Left hindlimb (tissue), 1 donor: ENCODE measurements at regions not wholly inside any gene's neighbourhood (a gene's known extent, or its start where the extent isn't known, plus 50 kb on each side); places are given as distances from the start of the nearest gene placed in this dataset.
A peak's percentile ranks its signal among the peaks of the same experiment; 100 is the strongest.

Source experiments
- DNase-seq: peaks from one replicate; pipeline ENCODE4 v3.0.0-alpha.2; 2018

DNA sequence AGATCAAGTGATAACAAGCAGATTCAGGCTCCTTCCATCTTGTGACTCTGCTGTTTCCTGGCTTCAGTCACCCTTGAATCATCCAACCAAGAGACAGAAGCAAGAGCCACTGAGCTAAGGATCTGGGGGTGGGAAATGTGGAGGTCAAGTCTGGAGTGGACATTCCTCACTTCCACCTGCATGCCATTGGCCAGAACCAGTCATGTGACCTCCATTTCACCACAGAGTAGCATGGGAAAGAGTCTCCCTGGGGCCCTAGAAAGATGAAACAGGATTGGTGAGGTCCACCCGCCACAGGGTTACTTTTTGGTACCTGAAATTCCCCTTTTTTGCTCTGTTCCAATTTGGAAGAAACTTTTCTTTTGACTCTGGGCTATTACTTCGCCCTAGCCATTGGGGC lies 1006.0 kb upstream of the EEF2KMT start:
- DNase-seq, result no peak

DNA sequence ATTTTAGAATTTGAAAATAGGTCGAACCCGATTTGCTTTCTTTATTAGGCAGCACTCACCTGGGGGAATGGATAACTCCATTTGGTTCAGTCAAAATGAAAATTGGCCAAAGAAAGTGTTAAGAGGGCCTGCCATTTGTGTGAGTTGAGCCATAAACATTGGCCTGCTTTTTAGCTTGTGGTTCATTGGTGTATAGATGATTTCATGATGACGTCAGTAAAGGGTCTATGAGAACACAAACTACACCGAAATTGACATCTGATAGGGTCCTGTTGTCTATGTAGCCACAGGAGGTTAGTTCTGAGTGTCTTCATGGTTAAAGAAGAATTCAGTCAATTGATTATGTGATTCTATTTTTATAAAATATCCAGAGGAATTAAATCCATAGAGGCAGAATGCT lies 1001.5 kb upstream of the EEF2KMT start:
- DNase-seq, result no peak

GRCh38 chr16:6096931-6097670 lies 999.5 kb upstream of the EEF2KMT start:
- DNase-seq, result no peak

GRCh38 chr16:6095414-6095813 lies 997.8 kb upstream of the EEF2KMT start:
- DNase-seq, result no peak

DNA sequence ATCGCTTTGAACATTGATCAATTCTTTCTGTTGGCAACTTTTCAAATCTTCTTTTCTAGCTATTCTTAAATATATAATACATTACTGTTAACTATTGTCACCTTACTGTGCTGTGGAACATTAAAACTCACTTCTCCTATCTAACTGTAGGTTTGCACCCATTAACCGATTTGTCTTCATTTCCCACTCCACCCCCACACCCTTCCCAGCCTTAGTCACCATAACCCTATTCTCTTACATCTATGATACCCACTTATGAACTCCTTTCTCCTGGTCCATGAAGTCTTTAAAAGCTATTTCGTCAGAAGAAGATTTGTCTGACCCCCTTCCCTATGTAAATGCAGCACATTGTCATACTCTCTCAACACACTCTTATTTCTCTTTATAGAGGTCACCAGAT lies 993.4 kb upstream of the EEF2KMT start:
- no peak for DNase-seq

DNA sequence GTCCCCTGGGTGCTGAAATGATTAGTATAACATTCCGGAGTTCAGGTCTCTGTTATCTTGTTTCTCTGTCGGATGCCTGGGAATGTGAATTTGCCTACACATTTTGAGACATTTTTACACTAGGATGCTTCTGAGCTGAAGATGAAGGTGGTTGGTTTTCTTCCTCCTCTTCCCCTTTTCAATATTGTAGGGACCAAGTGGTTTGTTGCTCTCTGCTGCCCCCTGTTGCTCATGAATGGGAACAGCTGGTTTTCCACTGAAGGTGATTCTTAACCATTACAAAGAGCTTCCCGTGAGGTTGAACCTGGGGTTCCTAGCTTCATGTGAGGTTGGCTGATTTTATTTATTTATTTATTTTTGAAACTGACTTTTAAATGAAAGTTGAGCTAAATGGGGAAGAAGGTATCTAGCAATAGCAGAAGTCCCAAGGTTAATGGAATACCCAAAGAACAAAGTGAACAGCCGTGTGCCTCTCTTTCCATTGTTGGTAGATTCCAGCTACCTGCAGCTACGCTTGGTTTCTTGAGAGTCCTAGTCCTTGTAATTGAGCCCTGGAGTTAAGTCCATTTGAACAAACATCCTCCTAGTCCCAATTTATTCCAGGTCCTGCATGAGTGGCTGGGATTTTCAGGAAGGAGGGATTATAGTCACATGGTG lies 983.9 kb upstream of the EEF2KMT start:
- DNase-seq, result peak; percentile 31

DNA sequence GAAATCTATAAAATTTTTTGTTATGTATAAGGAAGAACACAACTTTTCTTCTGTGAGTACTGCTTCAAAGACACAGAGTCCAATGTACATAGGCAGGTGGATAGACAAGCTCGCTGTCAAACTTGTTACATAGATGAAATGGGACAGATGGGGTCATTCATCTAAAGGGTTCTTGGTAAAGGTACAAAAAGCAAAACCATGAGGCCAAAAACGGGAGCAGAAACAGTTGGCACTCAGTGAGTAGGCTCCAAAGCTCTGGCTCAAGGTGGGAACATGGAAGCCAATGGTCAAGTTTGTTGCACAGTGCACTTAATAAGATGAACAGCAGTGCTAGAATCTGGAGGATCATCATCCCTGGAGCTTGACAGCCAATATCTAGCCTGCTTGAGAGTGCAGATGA lies 979.0 kb upstream of the EEF2KMT start:
- no peak for DNase-seq

DNA sequence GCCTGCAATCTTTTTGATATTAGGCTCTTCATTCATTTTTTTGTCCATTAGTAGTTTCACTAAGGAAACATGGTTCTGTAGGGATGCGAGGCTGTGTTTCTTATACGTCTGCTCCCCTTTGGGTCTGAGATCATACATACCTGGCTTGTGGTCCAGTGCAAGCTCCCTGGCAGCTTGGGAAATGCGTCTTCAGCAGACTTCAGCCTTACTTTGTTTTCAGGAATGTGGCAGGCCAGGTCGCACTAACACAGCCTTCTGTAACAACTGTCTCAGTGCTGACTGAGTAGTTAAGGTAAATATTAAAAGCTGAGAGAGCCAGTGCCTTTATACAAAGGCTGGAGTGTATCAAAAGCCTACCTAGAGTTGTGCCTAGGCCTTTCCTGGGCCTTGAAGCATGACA lies 970.5 kb upstream of the EEF2KMT start:
- DNase-seq, result no peak

DNA sequence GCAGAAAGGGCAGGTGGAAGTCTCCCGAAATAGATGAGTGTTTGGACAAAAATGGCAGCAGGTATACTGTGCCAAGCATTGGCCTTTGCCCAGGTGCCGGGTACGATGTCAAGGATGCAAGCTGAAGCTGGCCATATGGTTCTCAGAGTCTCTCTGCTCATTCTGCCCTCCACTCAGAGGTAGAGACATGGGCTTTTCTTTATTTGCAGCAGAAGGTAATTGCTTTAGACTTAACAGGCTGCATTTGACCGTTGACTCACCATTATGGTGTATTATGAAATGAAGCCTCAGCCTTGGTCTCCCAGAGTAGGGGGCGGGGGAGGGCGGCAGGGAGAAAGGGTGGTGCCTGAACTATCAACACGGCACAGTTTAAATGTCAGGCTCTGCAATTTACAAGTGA lies 969.1 kb upstream of the EEF2KMT start:
- DNase-seq, result no peak

DNA sequence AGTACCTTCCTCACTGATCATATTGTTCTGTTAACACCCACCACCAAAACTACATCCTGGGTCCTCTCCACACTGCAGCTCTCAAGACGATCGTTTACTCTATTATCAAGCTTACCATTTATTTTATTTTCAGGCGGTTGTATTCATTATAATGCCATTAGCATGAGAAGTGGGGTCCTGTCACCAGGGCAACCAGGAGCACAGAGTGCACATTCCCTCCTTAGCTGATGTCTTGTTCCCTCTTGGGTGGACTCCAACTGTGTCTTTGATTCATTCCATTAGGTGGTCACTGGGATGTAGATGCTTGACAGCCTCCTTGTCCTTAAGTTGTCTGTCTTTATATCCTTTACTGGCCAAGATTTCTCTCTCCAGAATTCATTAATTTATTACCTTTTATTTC lies 965.9 kb upstream of the EEF2KMT start:
- DNase-seq, result no peak

DNA sequence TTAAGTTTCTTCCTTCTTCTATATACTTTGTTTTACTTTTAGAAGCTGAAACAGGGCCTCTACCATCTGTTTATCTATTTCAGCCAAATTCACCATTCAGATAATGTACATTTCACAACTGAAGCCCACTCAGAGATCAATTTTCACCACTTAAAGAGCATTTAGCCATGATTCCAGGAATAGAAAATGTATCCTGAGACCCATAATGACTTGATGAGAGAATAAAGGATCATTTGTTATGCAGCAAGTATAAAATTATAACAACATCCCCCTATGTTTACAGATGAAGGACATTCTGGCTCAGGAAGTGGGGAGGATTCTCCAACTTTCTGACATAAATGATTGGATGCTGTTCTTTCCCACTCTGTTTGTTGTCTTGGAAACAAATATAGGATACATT lies 962.1 kb upstream of the EEF2KMT start:
- no peak for DNase-seq

GRCh38 chr16:6057821-6058220 lies 960.2 kb upstream of the EEF2KMT start:
- no peak for DNase-seq

DNA sequence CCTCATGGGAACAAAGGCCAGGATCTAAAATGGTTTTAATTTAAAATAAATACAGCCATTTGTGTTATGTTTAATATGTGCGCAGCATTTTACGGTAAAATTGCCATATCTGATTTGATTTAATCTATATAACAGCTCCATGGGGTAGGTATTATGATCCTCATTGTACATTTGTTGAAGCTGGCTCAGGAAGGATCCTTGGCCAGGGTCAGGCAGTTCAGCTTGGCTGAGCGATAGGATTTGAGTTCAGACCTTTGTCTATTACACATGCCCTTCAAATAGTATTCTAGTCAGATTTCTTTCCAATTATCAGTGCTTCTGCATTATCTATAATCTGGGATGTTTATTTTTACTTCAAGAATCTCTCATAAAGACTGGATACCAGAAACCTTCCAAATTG lies 950.4 kb upstream of the EEF2KMT start:
- no peak for DNase-seq

DNA sequence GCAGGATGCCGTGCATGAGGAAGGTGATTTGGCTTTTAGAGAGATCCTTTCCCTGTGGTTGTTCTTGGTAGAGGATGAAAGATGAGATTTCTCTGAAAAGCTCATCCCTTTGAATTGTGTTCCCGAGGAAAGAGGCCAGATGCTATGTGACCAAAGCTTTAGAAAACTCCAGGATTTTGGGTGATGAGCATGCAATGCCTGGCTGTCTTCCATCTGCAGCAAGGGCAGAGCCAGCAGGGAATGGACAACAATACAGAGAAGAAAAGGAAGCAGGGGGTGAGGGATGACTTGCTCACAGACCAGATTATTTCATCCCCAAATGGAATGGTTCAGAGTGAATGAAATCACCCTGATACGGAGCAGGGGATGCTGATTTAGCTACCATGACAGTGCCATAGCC lies 949.7 kb upstream of the EEF2KMT start:
- no peak for DNase-seq

GRCh38 chr16:6038941-6039645 lies 941.5 kb upstream of the EEF2KMT start:
- no peak for DNase-seq

- DNase-seq, result no peak
These were observed 937.6 kb upstream of the EEF2KMT start for GRCh38 chr16:6035161-6035560.

- DNase-seq, result no peak
These were observed 936.9 kb upstream of the EEF2KMT start for GRCh38 chr16:6034511-6034910.

DNA sequence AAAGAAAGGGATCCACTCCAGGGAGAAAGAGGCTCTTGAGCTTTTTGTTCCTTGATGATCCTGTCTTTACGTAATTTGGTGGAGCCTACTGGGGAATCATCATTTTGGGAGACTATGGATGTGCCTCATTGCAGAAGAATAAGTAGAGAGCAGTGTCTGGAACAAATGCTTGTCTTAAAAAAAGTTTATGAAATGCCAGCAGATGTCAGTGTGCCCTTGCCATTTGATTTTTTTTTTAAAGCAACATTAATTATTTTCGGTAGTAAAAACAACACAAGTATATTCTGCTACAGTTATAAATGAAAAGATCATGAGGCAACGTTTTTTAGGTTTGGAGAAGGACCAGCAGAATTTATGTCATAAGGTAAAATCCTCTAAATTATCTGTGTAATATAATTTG lies 934.8 kb upstream of the EEF2KMT start:
- DNase-seq, result no peak

DNA sequence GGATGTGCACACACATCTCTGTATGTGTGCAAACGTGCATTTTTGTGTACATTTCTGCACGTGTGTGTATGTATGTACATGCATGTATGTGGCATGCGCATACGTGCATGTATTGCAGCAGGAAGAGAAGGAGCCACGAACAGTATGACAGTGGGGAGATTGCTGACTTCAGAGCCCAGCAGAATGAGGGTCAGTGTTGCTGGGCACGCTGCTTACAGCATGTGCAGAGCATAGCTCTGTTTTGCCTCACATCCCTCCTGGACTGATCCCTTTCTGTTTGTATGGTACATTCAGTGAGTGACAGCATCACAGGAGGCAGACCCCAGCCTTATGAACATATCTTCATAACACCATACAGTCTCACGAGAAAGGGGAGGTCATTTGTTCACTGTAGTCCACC lies 934.0 kb upstream of the EEF2KMT start:
- DNase-seq, result no peak

GRCh38 chr16:6031102-6031501 lies 933.5 kb upstream of the EEF2KMT start:
- DNase-seq, result no peak

GRCh38 chr16:6027733-6028132 lies 930.1 kb upstream of the EEF2KMT start:
- DNase-seq, result no peak

- no peak for DNase-seq
These were observed 925.9 kb upstream of the EEF2KMT start for GRCh38 chr16:6023449-6023848.

DNA sequence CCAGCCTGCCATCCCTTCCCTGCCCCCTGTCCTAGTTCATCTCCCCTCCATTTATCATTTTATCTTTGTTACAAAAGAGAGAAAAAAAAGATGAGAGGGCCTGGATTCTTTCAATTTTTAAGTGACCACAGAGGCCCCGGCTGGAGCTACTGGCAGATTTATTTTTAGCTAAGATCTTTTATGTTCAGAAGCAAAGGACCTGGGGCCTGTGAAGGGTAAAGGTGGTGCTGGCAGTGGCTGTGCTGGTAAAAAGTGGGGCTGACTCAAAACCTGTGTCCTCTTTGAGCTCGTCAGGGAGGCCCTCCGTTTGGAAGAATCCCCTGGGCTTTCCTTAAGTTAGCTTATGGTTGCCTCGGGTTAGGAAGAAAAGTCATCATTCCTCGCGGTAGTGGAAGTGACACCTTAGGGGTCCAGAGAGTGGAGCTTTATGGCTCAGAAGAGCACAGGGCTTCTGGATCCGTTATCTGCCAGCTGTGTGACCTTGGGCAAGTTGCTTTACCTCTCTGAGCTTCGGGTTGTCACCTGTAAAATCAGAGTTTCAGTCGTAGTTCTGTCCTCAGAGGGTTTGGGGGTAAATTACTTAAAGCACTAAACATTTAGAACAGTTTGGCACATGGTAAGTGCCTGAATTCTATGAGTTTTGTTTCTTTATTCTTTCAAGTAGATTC lies 923.8 kb upstream of the EEF2KMT start:
- DNase-seq, result no peak
